Fibroblast of lung (primary cell): ENCODE measurements at regions not wholly inside any gene's neighbourhood (a gene's known extent, or its start where the extent isn't known, plus 50 kb on each side); places are given as distances from the start of the nearest gene placed in this dataset.

Experiments
- CTCF ChIP-seq, 2 donors: IDR thresholded peaks in 1 of 2; conservative IDR thresholded peaks in 1 of 2; 1 replicate in 1 of 2; 2 replicates in 1 of 2; pipeline ENCODE4 v1.5.1; 2011 to 2012; ENCODE audit warnings: low read length in 2 of 2, control low read depth in 1 of 2, inconsistent platforms in 1 of 2, low read depth in 1 of 2, mild to moderate bottlenecking in 1 of 2
- EZH2 ChIP-seq: IDR thresholded peaks from 2 replicates; pipeline ENCODE4 v1.5.1; 2012; ENCODE audit warnings: low read length, control low read depth, mild to moderate bottlenecking; ENCODE audit errors: missing control alignments

DNA sequence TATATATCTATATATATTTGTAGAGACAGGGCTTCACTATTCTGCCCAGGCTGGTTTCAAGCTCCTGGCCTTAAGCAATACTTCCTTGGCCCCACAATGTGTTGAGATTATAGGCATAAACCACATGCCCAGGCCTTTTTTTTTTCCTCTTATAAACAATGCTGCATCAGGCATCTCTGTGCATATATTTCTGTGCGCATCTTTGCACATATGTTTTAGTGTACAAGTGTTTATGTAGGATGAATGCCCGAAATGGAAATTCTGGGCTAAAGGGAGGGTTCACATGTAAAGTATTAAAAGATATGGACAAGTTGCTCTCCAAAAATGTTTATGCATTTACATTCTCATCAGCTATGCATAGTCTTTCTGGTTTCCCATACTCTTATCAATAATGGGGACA, 183.2 kb upstream of the SPRED2 start:
- no peak for TF ChIP-seq EZH2
- TF ChIP-seq CTCF (conservative IDR thresholded peaks at IDR 0.05 in 1 of 2, IDR thresholded peaks at IDR 0.05 in 1 of 2; ENCODE audit: low read depth in 1 of 2, low read length in 2 of 2), result no peak
